ENCODE measurements at regions not wholly inside any gene's neighbourhood (a gene's known extent, or its start where the extent isn't known, plus 50 kb on each side); places are given as distances from the start of the nearest gene placed in this dataset.

GRCh38 chr18:44588508-44588907 lies 92.2 kb upstream of the SETBP1 start:
- no peak for DNase-seq (ENCODE audit: low read depth)

- peak; percentile 65 for DNase-seq (ENCODE audit: low read depth)
Measured at GRCh38 chr18:44589693-44590355, 90.9 kb upstream of the SETBP1 start.

DNA sequence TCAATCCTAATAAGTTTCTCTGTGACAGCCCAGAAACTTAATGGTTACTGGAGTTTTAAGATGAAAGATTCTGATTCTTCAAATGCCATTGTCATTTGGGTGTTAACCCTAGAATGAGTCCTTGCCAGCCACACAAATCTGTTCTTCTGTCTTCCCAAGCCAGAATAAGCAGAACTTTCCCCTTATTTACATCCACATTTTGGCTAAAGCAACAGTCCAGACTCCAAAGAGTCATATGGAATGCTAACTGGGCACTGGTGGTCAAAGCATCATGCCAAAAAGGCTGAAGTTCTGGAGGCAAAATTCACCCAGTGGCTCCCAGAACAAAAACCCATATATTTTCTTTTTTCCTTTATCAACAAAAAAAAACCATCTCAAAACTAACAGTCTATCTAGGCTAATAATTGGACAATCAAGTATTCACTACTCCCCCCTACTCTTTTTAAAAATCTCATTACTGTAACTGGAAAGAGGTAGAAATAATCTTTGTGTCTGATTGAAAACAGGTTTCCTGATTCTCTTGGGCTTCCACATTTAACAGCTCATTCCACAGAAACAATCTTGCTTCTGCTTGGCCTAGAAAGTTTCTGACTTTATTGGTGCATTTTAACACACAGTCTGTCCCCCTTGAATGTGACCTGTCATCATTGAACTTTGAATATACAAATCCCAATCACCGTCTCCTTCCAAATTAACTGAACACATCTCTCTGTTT lies 89.6 kb upstream of the SETBP1 start:
- DNase-seq (ENCODE audit: low read depth), result no peak

DNA sequence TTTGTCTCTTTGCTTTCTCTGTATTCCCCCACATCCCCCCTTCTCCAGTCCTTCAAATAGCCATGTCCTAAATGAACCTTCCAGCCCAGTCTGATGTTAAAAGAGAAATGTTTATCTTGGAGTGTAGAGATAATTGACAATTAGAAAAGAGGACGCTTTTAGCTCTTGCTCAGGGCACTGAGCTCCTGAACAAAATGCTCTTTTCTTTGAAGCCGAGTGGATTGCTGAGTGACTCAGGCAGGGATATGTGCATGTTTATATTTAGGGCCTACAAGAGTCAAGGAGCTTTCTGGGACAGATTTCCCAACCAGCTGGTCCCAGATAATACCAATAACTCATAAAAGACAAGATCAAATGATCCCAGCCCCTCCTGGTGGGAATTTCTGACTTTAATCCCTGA lies 88.0 kb upstream of the SETBP1 start:
- peak; percentile 40 for DNase-seq (ENCODE audit: low read depth)

DNA sequence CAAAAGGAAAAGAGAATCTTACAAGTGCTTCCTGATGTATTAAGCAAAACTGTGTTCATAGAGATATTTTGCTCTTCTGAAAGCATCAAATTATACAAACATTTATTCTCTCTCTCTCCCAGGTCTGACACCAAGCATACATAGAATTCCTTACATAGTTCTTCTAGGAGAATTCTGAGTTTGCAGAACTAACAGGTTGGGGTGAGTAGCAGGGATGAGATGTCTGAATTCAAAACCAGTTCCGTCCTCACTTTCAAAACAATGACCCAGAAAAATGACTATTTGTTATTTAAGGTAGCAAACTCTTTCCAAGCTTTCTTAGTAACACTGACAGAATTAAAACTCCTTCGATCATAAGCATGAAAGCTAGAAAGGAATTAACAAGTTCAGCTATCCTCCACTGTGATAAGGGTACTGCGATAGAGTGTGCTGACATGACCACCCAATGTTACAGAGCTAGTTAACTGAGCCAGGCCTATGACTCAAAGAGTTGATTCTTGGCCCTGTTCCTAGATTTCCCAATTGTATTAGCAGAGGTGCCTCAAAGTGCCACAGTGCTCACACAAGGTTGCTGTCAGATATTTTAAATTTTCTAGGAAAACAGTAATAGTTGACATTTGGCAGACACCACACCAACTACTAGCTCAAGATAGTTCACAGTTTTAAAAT lies 85.8 kb upstream of the SETBP1 start:
- peak; percentile 60 for DNase-seq (ENCODE audit: low read depth)

- no peak for DNase-seq (ENCODE audit: low read depth)
Measured at GRCh38 chr18:44597797-44598196, 82.9 kb upstream of the SETBP1 start.

GRCh38 chr18:44598514-44598913 lies 82.2 kb upstream of the SETBP1 start:
- no peak for DNase-seq (ENCODE audit: low read depth)

GRCh38 chr18:44599412-44599811 lies 81.3 kb upstream of the SETBP1 start:
- DNase-seq (ENCODE audit: low read depth), result peak; percentile 73

DNA sequence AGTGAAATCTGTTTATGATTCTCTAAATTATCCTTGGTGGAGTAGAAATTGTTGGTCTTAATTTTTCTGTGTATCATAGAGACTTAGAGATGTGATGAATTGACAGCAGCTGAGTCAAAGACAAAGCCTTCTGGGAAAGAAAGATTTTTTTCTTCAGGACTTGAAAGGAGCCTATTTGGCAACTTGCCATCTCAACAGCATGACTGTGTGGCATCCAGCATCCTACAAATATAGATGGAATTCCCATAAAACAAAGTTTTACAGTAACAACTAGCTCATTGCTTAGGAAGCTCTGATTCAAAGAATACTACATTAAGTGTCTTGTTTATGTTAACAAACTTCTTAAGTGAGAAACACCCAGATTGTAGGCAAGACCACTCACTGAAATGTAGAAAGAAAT lies 79.2 kb upstream of the SETBP1 start:
- DNase-seq (ENCODE audit: low read depth), result peak; percentile 78

- peak; percentile 65 for DNase-seq (ENCODE audit: low read depth)
Measured at GRCh38 chr18:44602380-44602779, 78.3 kb upstream of the SETBP1 start.

GRCh38 chr18:44602845-44603244 lies 77.8 kb upstream of the SETBP1 start:
- DNase-seq (ENCODE audit: low read depth), result no peak

DNA sequence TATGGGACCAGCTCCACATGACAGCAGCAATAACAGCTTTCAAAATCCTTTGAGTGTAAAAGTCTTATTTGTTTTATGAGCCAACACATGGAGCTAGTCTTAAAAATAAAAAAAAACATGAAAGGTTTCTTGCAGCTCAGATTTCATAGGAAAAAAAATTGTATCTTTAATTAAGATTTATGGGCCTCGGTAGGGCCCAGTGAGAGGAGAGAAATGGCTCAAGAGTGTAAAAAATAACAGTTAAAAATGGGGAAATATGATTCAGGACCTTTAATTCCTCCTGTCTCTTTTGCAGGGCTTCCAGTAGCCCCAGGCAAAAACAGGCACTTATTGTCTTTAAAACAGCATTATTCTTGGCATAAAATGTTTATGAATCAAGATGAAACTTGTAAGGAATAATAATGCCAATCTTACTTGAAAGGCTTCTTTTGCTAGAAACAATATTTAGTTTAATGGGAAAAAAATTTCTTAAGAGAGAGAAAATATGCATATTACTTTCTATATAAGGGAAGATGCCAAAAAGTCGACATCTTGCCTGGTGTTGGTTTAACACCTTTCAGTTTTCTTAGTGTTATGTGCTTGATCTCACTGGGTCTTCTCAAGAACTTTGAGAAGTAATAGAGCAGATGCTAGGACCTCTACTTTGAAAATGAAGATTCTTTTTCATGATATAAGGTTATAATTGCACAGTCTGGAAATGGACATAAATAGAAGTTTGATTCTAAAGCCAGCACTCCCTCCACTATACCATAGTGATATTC lies 71.3 kb upstream of the SETBP1 start:
- no peak for DNase-seq (ENCODE audit: low read depth)

DNA sequence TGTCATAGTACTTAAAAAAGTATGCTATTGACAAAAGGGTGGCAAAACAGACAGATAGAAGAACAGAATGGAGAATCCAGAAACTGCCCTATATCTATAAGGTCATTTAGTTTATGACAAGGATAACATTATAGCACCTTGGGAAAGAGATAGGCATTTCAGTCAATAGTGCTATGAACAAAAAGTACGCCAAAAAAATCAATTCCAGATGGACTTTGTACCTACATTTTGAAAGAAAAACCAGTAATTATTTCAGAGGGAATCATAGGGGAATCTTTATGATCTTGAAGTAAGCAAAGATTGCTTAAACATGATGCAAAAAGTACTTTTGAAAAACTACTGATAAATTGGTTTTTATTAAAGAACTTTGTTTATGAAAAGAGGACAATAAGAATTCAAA lies 59.9 kb upstream of the SETBP1 start:
- no peak for DNase-seq (ENCODE audit: low read depth)

DNA sequence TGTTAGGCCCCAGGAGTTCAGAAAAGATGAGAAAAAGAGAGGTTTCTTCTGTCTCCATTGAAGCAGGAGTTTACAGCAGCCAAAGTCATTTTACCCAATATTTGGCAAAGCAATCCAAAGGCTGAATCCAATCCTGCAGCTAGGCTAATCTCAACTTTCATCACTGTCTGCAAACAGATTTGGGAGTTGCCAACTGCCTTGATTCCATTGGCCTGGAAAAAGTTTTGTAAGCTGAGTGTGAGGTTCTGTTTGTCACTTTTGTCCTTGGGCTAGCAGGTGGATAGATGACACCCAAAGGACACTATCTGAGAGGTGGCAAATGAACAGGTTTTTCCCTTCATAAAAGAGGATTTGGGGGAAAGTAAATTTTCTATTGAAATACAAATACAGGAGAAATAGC lies 56.6 kb upstream of the SETBP1 start:
- DNase-seq (ENCODE audit: low read depth), result no peak

DNA sequence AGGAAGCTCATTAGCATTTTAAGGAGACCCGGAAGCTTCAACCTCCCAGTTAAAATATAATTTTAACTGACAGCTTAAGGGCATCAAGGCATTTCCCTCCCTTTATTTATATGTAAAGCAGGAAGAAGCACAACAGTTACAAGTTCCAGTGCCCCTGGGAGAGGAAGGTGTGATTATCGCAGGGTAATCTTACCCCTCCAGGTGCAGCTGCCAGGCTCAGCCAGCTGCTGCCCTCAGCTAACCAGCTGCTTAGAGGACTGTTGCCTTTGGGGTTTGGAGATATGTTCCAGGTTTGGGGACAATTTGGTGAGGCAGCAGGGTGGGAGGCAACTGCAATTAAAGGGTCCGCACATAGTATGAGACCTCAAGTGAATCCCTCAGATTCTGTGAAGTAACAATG lies 55.3 kb upstream of the SETBP1 start:
- no peak for DNase-seq (ENCODE audit: low read depth)

- DNase-seq (ENCODE audit: low read depth), result no peak
Measured at GRCh38 chr18:44626236-44626635, 54.5 kb upstream of the SETBP1 start.

DNA sequence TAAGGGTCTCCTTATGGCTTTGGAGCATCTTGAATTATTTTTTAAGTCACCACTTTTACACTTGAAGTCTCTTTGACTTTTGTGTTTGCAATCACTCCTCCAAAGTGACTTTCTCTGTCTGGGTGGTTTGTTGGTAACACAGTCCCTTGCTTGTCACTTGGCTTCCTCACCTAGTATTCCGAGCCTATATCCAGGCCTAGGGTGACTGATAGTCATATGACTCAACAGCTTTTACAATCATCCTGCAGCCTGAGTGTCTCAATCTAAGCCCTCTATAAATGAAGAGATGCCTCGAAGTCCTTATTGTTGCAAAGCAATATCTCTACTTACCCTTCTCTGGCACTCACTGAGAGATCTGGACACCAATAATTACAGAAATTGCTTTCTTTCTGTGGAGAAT lies 53.9 kb upstream of the SETBP1 start:
- DNase-seq (ENCODE audit: low read depth), result no peak

DNA sequence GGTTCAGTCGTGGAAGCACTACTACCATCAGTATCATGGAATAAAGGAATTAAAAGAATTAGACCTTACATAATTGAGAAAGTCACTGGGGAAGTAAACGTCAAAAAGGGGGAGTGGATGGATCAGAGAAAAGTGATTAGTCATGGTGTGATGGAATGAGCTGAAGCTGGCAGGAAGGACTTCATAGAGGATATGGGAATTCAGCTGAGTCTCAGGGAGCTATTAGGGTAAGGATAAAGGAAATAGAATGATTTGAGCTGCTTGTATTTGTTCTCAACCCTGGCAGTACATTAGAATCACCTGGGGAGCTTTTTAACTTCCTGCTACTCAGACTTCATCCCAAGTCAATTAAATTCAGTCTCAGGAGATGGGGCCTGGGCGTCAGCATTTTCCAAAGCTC lies 53.4 kb upstream of the SETBP1 start:
- DNase-seq (ENCODE audit: low read depth), result peak; percentile 73

DNA sequence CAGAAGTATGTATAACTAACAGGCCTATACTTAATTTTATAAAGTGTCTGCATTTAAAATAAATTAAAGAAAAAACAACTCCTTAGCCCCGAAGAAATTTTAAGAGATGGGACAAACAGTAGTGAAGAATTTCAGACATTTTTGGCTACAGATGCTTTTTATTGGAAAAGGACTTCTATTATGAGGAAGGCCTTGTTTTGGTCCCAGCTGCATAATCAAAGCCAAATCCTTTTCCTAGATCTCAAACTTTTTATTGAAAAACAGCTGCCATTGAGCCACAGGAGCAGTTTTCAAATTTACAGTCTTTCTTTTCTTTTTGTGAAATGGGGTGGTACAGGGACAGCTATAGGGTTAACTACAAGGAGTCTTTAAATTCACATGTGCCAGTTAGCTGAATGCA lies 51.3 kb upstream of the SETBP1 start:
- DNase-seq (ENCODE audit: low read depth), result no peak

DNA sequence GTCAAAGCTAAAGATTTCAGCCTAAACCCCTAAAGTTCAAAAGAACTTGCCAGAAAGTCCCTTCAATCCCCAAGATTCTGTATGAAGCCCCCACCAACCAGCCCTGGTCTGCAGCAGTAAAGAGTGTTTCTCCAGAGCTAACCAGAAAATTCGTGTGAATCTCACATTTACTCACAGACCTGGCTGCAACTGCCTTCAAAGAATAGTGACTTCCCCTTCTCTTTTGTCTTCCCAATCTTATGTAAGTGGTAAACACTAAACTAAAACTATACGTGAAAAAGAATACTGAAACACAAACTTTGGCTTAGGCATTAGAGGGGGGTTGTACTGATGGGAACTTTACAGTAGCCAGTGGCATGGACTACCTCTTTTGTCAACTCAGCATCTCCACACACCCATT lies 50.6 kb upstream of the SETBP1 start:
- no peak for DNase-seq (ENCODE audit: low read depth)

Data from stromal cell of bone marrow (primary cell).